ENCODE measurements at regions not wholly inside any gene's neighbourhood (a gene's known extent, or its start where the extent isn't known, plus 50 kb on each side); places are given as distances from the start of the nearest gene placed in this dataset.
"Not testable (repeated sequence)": the region's sequence is repeated elsewhere in the genome, so short reads cannot be mapped to it uniquely, and the experiment has no call there.

GRCh38 chrX:27057883-27058282 is 405.3 kb downstream of the PPP4R3C start:
- H3K27ac Mint-ChIP-seq: no peak overlapping the region
- H3K4me3 Mint-ChIP-seq: no peak overlapping the region
- ATAC-seq (ENCODE audit: low read depth) (no peak), DNase-seq (ENCODE audit: low spot score in 2 of 2) (no peak)
- no peaks in the 10 kb centered on the region for H3K4me1 Mint-ChIP-seq
- no peaks in the 10 kb centered on the region for H3K36me3 Mint-ChIP-seq
- peaks cover 5% of the 10 kb centered on the region for H3K9me3 Mint-ChIP-seq
- no peaks in the 10 kb centered on the region for H3K27me3 Mint-ChIP-seq

- H3K36me3 Mint-ChIP-seq: no peaks in the 10 kb centered on the region
- ATAC-seq (ENCODE audit: low read depth) (no peak), DNase-seq (ENCODE audit: low spot score in 2 of 2) (no peak)
- peaks cover 3% of the 10 kb centered on the region for H3K9me3 Mint-ChIP-seq
- H3K27me3 Mint-ChIP-seq: no peaks in the 10 kb centered on the region
- H3K4me3 Mint-ChIP-seq: no peak overlapping the region
- H3K4me1 Mint-ChIP-seq: no peaks in the 10 kb centered on the region
- H3K27ac Mint-ChIP-seq: no peak overlapping the region
These were observed 423.8 kb downstream of the PPP4R3C start for GRCh38 chrX:27039332-27039731.

GRCh38 chrX:27008486-27008885 is 454.7 kb downstream of the PPP4R3C start:
- ATAC-seq (ENCODE audit: low read depth): no peak
- Mint-ChIP-seq H3K4me3 (no peak overlapping the region), H3K27me3 (no peaks in the 10 kb centered on the region), H3K36me3 (no peaks in the 10 kb centered on the region), H3K27ac (no peak overlapping the region), H3K4me1 (no peaks in the 10 kb centered on the region), H3K9me3 (peaks cover 5% of the 10 kb centered on the region)
- DNase-seq (ENCODE audit: low spot score in 2 of 2): no peak

GRCh38 chrX:26999634-27000033 is 463.5 kb downstream of the PPP4R3C start:
- Mint-ChIP-seq H3K27me3 (no peaks in the 10 kb centered on the region), H3K4me3 (no peak overlapping the region), H3K4me1 (no peaks in the 10 kb centered on the region), H3K36me3 (no peaks in the 10 kb centered on the region), H3K27ac (no peak overlapping the region), H3K9me3 (peaks cover 5% of the 10 kb centered on the region)
- ATAC-seq (ENCODE audit: low read depth) (no peak), DNase-seq (ENCODE audit: low spot score in 2 of 2) (no peak)

- Mint-ChIP-seq H3K27me3 (no peaks in the 10 kb centered on the region), H3K4me1 (no peaks in the 10 kb centered on the region), H3K4me3 (no peak overlapping the region), H3K36me3 (no peaks in the 10 kb centered on the region), H3K9me3 (peaks cover 1% of the 10 kb centered on the region), H3K27ac (no peak overlapping the region)
- ATAC-seq (ENCODE audit: low read depth) (no peak), DNase-seq (ENCODE audit: low spot score in 2 of 2) (no peak)
These were observed 504.9 kb downstream of the PPP4R3C start for GRCh38 chrX:26958261-26958660.

- H3K36me3 Mint-ChIP-seq: no peaks in the 10 kb centered on the region
- H3K27me3 Mint-ChIP-seq: no peaks in the 10 kb centered on the region
- ATAC-seq (ENCODE audit: low read depth) (no peak), DNase-seq (ENCODE audit: low spot score in 2 of 2) (no peak)
- peaks cover 1% of the 10 kb centered on the region for H3K9me3 Mint-ChIP-seq
- H3K27ac Mint-ChIP-seq: no peak overlapping the region
- H3K4me1 Mint-ChIP-seq: no peaks in the 10 kb centered on the region
- H3K4me3 Mint-ChIP-seq: no peak overlapping the region
These were observed 509.1 kb downstream of the PPP4R3C start for GRCh38 chrX:26954029-26954428.

GRCh38 chrX:26952213-26952612 is 510.9 kb downstream of the PPP4R3C start:
- H3K4me1 Mint-ChIP-seq: no peaks in the 10 kb centered on the region
- H3K27me3 Mint-ChIP-seq: no peaks in the 10 kb centered on the region
- no peak overlapping the region for H3K27ac Mint-ChIP-seq
- ATAC-seq (ENCODE audit: low read depth): no peak
- H3K9me3 Mint-ChIP-seq: peaks cover 4% of the 10 kb centered on the region
- H3K36me3 Mint-ChIP-seq: no peaks in the 10 kb centered on the region
- no peak overlapping the region for H3K4me3 Mint-ChIP-seq
- no peak for DNase-seq (ENCODE audit: low spot score in 2 of 2)

- H3K27ac Mint-ChIP-seq: no peak overlapping the region
These were observed 535.7 kb downstream of the PPP4R3C start for GRCh38 chrX:26927419-26927818.

GRCh38 chrX:26925088-26925487 is 538.1 kb downstream of the PPP4R3C start:
- ATAC-seq (ENCODE audit: low read depth) (no peak), DNase-seq (ENCODE audit: low spot score in 2 of 2) (no peak)
- Mint-ChIP-seq H3K27me3 (no peaks in the 10 kb centered on the region), H3K4me3 (no peak overlapping the region), H3K4me1 (no peaks in the 10 kb centered on the region), H3K9me3 (no peaks in the 10 kb centered on the region), H3K27ac (no peak overlapping the region), H3K36me3 (no peaks in the 10 kb centered on the region)

More at GRCh38 chrX:26927419-26927818, 535.7 kb downstream of the PPP4R3C start:
- H3K9me3 Mint-ChIP-seq: no peaks in the 10 kb centered on the region
- DNase-seq (ENCODE audit: low spot score in 2 of 2) (no peak), ATAC-seq (ENCODE audit: low read depth) (no peak)
- no peaks in the 10 kb centered on the region for H3K27me3 Mint-ChIP-seq
- H3K4me3 Mint-ChIP-seq: no peak overlapping the region
- no peaks in the 10 kb centered on the region for H3K36me3 Mint-ChIP-seq
- no peaks in the 10 kb centered on the region for H3K4me1 Mint-ChIP-seq

GRCh38 chrX:26922278-26922677 is 540.9 kb downstream of the PPP4R3C start:
- no peaks in the 10 kb centered on the region for H3K36me3 Mint-ChIP-seq
- H3K27me3 Mint-ChIP-seq: no peaks in the 10 kb centered on the region
- H3K4me1 Mint-ChIP-seq: no peaks in the 10 kb centered on the region
- ATAC-seq (ENCODE audit: low read depth): no peak
- no peak for DNase-seq (ENCODE audit: low spot score in 2 of 2)
- no peaks in the 10 kb centered on the region for H3K9me3 Mint-ChIP-seq
- no peak overlapping the region for H3K4me3 Mint-ChIP-seq
- no peak overlapping the region for H3K27ac Mint-ChIP-seq

GRCh38 chrX:26918631-26919030 is 544.5 kb downstream of the PPP4R3C start:
- Mint-ChIP-seq H3K4me1 (no peaks in the 10 kb centered on the region), H3K4me3 (no peak overlapping the region), H3K9me3 (no peaks in the 10 kb centered on the region), H3K36me3 (no peaks in the 10 kb centered on the region), H3K27me3 (no peaks in the 10 kb centered on the region), H3K27ac (no peak overlapping the region)
- ATAC-seq (ENCODE audit: low read depth) (no peak), DNase-seq (ENCODE audit: low spot score in 2 of 2) (no peak)

GRCh38 chrX:26916991-26917390 is 546.1 kb downstream of the PPP4R3C start:
- no peaks in the 10 kb centered on the region for H3K27me3 Mint-ChIP-seq
- H3K4me3 Mint-ChIP-seq: no peak overlapping the region
- DNase-seq (ENCODE audit: low spot score in 2 of 2) (no peak), ATAC-seq (ENCODE audit: low read depth) (no peak)
- H3K36me3 Mint-ChIP-seq: no peaks in the 10 kb centered on the region
- H3K4me1 Mint-ChIP-seq: no peaks in the 10 kb centered on the region
- no peak overlapping the region for H3K27ac Mint-ChIP-seq
- H3K9me3 Mint-ChIP-seq: no peaks in the 10 kb centered on the region

- ATAC-seq (ENCODE audit: low read depth): no peak
These were observed 548.1 kb downstream of the PPP4R3C start for GRCh38 chrX:26915064-26915463.

GRCh38 chrX:26914232-26914631 is 548.9 kb downstream of the PPP4R3C start:
- DNase-seq (ENCODE audit: low spot score in 2 of 2): no peak
- no peaks in the 10 kb centered on the region for H3K36me3 Mint-ChIP-seq
- no peak for ATAC-seq (ENCODE audit: low read depth)
- H3K9me3 Mint-ChIP-seq: no peaks in the 10 kb centered on the region
- H3K4me3 Mint-ChIP-seq: no peak overlapping the region
- H3K27me3 Mint-ChIP-seq: no peaks in the 10 kb centered on the region
- H3K27ac Mint-ChIP-seq: no peak overlapping the region
- H3K4me1 Mint-ChIP-seq: no peaks in the 10 kb centered on the region

More at GRCh38 chrX:26915064-26915463, 548.1 kb downstream of the PPP4R3C start:
- H3K27ac Mint-ChIP-seq: no peak overlapping the region
- no peaks in the 10 kb centered on the region for H3K9me3 Mint-ChIP-seq
- no peaks in the 10 kb centered on the region for H3K4me1 Mint-ChIP-seq
- H3K4me3 Mint-ChIP-seq: no peak overlapping the region
- no peak for DNase-seq (ENCODE audit: low spot score in 2 of 2)
- H3K36me3 Mint-ChIP-seq: no peaks in the 10 kb centered on the region
- no peaks in the 10 kb centered on the region for H3K27me3 Mint-ChIP-seq

GRCh38 chrX:26911785-26912184 is 551.4 kb downstream of the PPP4R3C start:
- not testable (repeated sequence) for H3K4me1 Mint-ChIP-seq; H3K4me3 Mint-ChIP-seq; H3K9me3 Mint-ChIP-seq; H3K27ac Mint-ChIP-seq; H3K27me3 Mint-ChIP-seq; DNase-seq (ENCODE audit: low spot score in 2 of 2); H3K36me3 Mint-ChIP-seq; ATAC-seq (ENCODE audit: low read depth)
